ENCODE measurements at regions not wholly inside any gene's neighbourhood (a gene's known extent, or its start where the extent isn't known, plus 50 kb on each side); places are given as distances from the start of the nearest gene placed in this dataset.

- TF ChIP-seq EZH2 (IDR thresholded peaks at IDR 0.05; ENCODE audit: insufficient read depth, poor library complexity, severe bottlenecking), result no peak
- TF ChIP-seq EZH2phosphoT487 (IDR thresholded peaks at IDR 0.05; ENCODE audit: insufficient read depth, low read depth), result no peak
Measured at GRCh38 chrX:124726881-124727280, 380.5 kb downstream of the SH2D1A start.

Data from GM23248 (cell line).